SK-N-SH (cell line): ENCODE measurements at regions not wholly inside any gene's neighbourhood (a gene's known extent, or its start where the extent isn't known, plus 50 kb on each side); places are given as distances from the start of the nearest gene placed in this dataset.

Experiments
- CTCF ChIA-PET: fragments of 300-600, 350-600 bp; formaldehyde crosslinking; extraction: SDS; loops from one replicate; lab custom pipeline; 2021; lab: Yijun Ruan, JAX
- POLR2A ChIA-PET: fragments of 350-600 bp; sonication (Branson Sonifier 250); formaldehyde crosslinking; extraction: SDS; loops from one replicate; lab custom pipeline; 2020; ENCODE audit warnings: antibody characterized with exemption, inconsistent platforms; lab: Yijun Ruan, JAX
- DNase-seq: peaks from one replicate; pipeline ENCODE4 v3.0.0; 2012
- H2AFZ ChIP-seq: fragments of 200-600 bp; sonication (generic); 2 replicates; pipeline ENCODE4 v1.8.1; 2016; ENCODE audit warnings: antibody characterized with exemption, mild to moderate bottlenecking, low read depth
- H3F3A ChIP-seq: fragments of 200-600 bp; sonication (generic); replicated peaks from 2 replicates; pipeline ENCODE3; 2016; ENCODE audit warnings: antibody characterized with exemption, mild to moderate bottlenecking; ENCODE audit not compliant: insufficient read depth
- H3K27ac ChIP-seq, 2 experiments: fragments of 200-500 bp in 1 of 2; fragments of 200-600 bp in 1 of 2; sonication (Bioruptor generic) in 1 of 2; sonication (generic), shearing (Covaris generic) in 1 of 2; 2 replicates each; pipeline versions ENCODE4 v1.5.1 to v1.6.1; 2014 to 2016; ENCODE audit warnings: low read depth in 2 of 2, inconsistent platforms in 1 of 2, low read length in 1 of 2, mild to moderate bottlenecking in 1 of 2, mixed read lengths in 1 of 2
- H3K27me3 ChIP-seq: fragments of 200-600 bp; sonication (generic), shearing (Covaris generic); 2 replicates; pipeline ENCODE4 v1.6.1; 2016; ENCODE audit warnings: mixed run types; ENCODE audit not compliant: insufficient read depth
- H3K36me3 ChIP-seq, 2 experiments: fragments of 200-500 bp in 1 of 2; fragments of 200-600 bp in 1 of 2; sonication (Bioruptor generic) in 1 of 2; sonication (generic) in 1 of 2; replicated peaks in 1 of 2; 2 replicates each; pipeline versions ENCODE3 to v1.5.1; 2014 to 2016; ENCODE audit warnings: low read length in 1 of 2, mild to moderate bottlenecking in 1 of 2; ENCODE audit not compliant: insufficient read depth in 2 of 2, control insufficient read depth in 1 of 2
- H3K4me1 ChIP-seq, 2 experiments: fragments of 200-500 bp in 1 of 2; fragments of 200-600 bp in 1 of 2; sonication (Bioruptor generic) in 1 of 2; sonication (generic), shearing (Covaris generic) in 1 of 2; 2 replicates each; pipeline versions ENCODE4 v1.5.1 to v1.6.1; 2014 to 2016; ENCODE audit warnings: low read depth in 1 of 2, low read length in 1 of 2, mixed run types in 1 of 2; ENCODE audit not compliant: insufficient read depth in 2 of 2, control insufficient read depth in 1 of 2
- H3K4me2 ChIP-seq: fragments of 200-600 bp; sonication (generic), shearing (Covaris generic); 2 replicates; pipeline ENCODE4 v1.6.1; 2017; ENCODE audit warnings: mixed run types
- H3K4me3 ChIP-seq, 2 experiments: fragments of 200-500 bp in 1 of 2; fragments of 200-600 bp in 1 of 2; sonication (Bioruptor generic) in 1 of 2; sonication (generic), shearing (Covaris generic) in 1 of 2; 2 replicates each; pipeline versions ENCODE4 v1.5.1 to v1.8.1; 2014 to 2016; ENCODE audit warnings: low read depth in 2 of 2, inconsistent platforms in 1 of 2, low read length in 1 of 2, mild to moderate bottlenecking in 1 of 2, mixed read lengths in 1 of 2, moderate library complexity in 1 of 2
- H3K79me2 ChIP-seq: fragments of 200-600 bp; sonication (generic); 2 replicates; pipeline ENCODE4 v1.8.1; 2017; ENCODE audit warnings: mild to moderate bottlenecking; ENCODE audit not compliant: insufficient read depth
- H3K9ac ChIP-seq: fragments of 200-600 bp; sonication (generic); 2 replicates; pipeline ENCODE4 v1.6.1; 2017; ENCODE audit warnings: mixed run types
- H3K9me2 ChIP-seq: fragments of 200-600 bp; sonication (generic); 2 replicates; pipeline ENCODE4 v1.6.1; 2017; ENCODE audit warnings: mixed run types
- H3K9me3 ChIP-seq: fragments of 200-600 bp; sonication (generic); 2 replicates; pipeline ENCODE4 v1.6.1; 2017; ENCODE audit warnings: mixed run types, mild to moderate bottlenecking, moderate library complexity
- H4K20me1 ChIP-seq: fragments of 200-600 bp; sonication (generic); 2 replicates; pipeline ENCODE4 v1.6.1; 2017; ENCODE audit warnings: mild to moderate bottlenecking, mixed run types; ENCODE audit not compliant: insufficient read depth
- EP300 ChIP-seq, 2 experiments: IDR thresholded peaks; 2 replicates each; pipeline versions ENCODE4 v1.4.0 to v1.6.1; 2012; ENCODE audit warnings: borderline replicate concordance in 1 of 2, low read depth in 1 of 2, low read length in 1 of 2
- EZH2phosphoT487 ChIP-seq: fragments of 200-600 bp; sonication (generic); IDR thresholded peaks from 2 replicates; pipeline ENCODE4 v1.6.1; 2017; ENCODE audit warnings: low read depth, mixed run types, mild to moderate bottlenecking, antibody characterized with exemption, moderate library complexity, borderline replicate concordance
- FOSL2 ChIP-seq: IDR thresholded peaks from 2 replicates; pipeline ENCODE4 v1.4.0; 2012; ENCODE audit warnings: low read depth, mild to moderate bottlenecking, moderate library complexity, borderline replicate concordance
- FOXJ3 ChIP-seq: sonication (generic); formaldehyde crosslinking; IDR thresholded peaks from 2 replicates; pipeline ENCODE4 v1.5.1; 2020; ENCODE audit warnings: mild to moderate bottlenecking, missing genetic modification reagents
- FOXM1 ChIP-seq: IDR thresholded peaks from 2 replicates; pipeline ENCODE4 v1.4.0; 2012; ENCODE audit warnings: low read depth, mild to moderate bottlenecking
- GABPA ChIP-seq: IDR thresholded peaks from 2 replicates; pipeline ENCODE4 v1.4.0; 2012; ENCODE audit warnings: low read depth, mild to moderate bottlenecking
- MAX ChIP-seq: IDR thresholded peaks from 2 replicates; pipeline ENCODE4 v1.4.0; 2012; ENCODE audit warnings: low read depth
- MEF2A ChIP-seq: IDR thresholded peaks from 2 replicates; pipeline ENCODE4 v1.4.0; 2012; ENCODE audit warnings: low read depth, borderline replicate concordance
- MXI1 ChIP-seq: IDR thresholded peaks from 2 replicates; pipeline ENCODE4 v1.6.1; 2012; ENCODE audit warnings: mild to moderate bottlenecking, low read depth, low read length, improper control_type of control experiment
- NRF1 ChIP-seq: IDR thresholded peaks from 2 replicates; pipeline ENCODE4 v1.6.1; 2012; ENCODE audit warnings: low read depth, mild to moderate bottlenecking, low read length
- POLR2AphosphoS5 ChIP-seq: IDR thresholded peaks from 2 replicates; pipeline ENCODE4 v1.6.1; 2012; ENCODE audit warnings: low read depth, low read length
- RAD21 ChIP-seq: IDR thresholded peaks from 2 replicates; pipeline ENCODE4 v1.6.1; 2012; ENCODE audit warnings: mild to moderate bottlenecking, low read length
- RCOR1 ChIP-seq: fragments of 150-350 bp; IDR thresholded peaks from 2 replicates; pipeline ENCODE4 v1.6.1; 2017; ENCODE audit warnings: antibody characterized with exemption, low read length
- REST ChIP-seq: IDR thresholded peaks from 2 replicates; pipeline ENCODE4 v1.6.1; 2012; ENCODE audit warnings: mild to moderate bottlenecking, low read depth, low read length, moderate library complexity
- RFX5 ChIP-seq: IDR thresholded peaks from 2 replicates; pipeline ENCODE4 v1.6.1; 2012; ENCODE audit warnings: mild to moderate bottlenecking, improper control_type of control experiment, low read length
- RXRA ChIP-seq: IDR thresholded peaks from 2 replicates; pipeline ENCODE4 v1.4.0; 2012; ENCODE audit warnings: low read depth, mild to moderate bottlenecking, borderline replicate concordance
- TAF1 ChIP-seq: IDR thresholded peaks from 2 replicates; pipeline ENCODE4 v1.6.1; 2012; ENCODE audit warnings: low read depth, mild to moderate bottlenecking, low read length, moderate library complexity, borderline replicate concordance
- TCF12 ChIP-seq: IDR thresholded peaks from 2 replicates; pipeline ENCODE4 v1.4.0; 2012
- YY1 ChIP-seq: IDR thresholded peaks from 2 replicates; pipeline ENCODE4 v1.4.0; 2012; ENCODE audit warnings: low read depth, mild to moderate bottlenecking
- ZBTB33 ChIP-seq: IDR thresholded peaks from 2 replicates; pipeline ENCODE4 v1.4.0; 2012; ENCODE audit warnings: low read depth, borderline replicate concordance
- WGBS: methylation state at CpG from one replicate; pipeline ENCODE4 v1.1.6; 2017; ENCODE audit warnings: low lambda C conversion rate; 5-methylcytosine and 5-hydroxymethylcytosine counted together

GRCh38 chr6:130534627-130535026, 168.8 kb downstream of the TMEM200A start:
- no peak for DNase-seq
- 53% methylated on average over 3 of the region's 3 CpGs for WGBS
- Histone ChIP-seq H3K4me2 (no peak overlapping the region), H3K79me2 (no peaks in the 10 kb centered on the region), H3K27ac (no peak overlapping the region), H4K20me1 (no peaks in the 10 kb centered on the region), H3K4me3 (no peak overlapping the region), H2AFZ (no peak overlapping the region), H3K36me3 (no peaks in the 10 kb centered on the region), H3K9me2 (no peaks in the 10 kb centered on the region), H3K27me3 (no peaks in the 10 kb centered on the region), H3F3A (no peaks in the 10 kb centered on the region), H3K4me1 (no peaks in the 10 kb centered on the region), H3K9ac (no peak overlapping the region), H3K9me3 (peaks cover 10% of the 10 kb centered on the region; the same call in 1 of the 2 replicates)
- ChIA-PET CTCF (no interaction called here), POLR2A (no interaction called here)
- no peak for TF ChIP-seq NRF1

GRCh38 chr6:130535242-130535641, 169.4 kb downstream of the TMEM200A start:
- Histone ChIP-seq H3K9me2 (no peaks in the 10 kb centered on the region), H3K27me3 (no peaks in the 10 kb centered on the region), H4K20me1 (no peaks in the 10 kb centered on the region), H3K4me1 (no peaks in the 10 kb centered on the region), H3K4me3 (no peak overlapping the region), H3K79me2 (no peaks in the 10 kb centered on the region), H3F3A (no peaks in the 10 kb centered on the region)
- CTCF ChIA-PET, result no interaction called here
- no peak for TF ChIP-seq RFX5
- no peak for TF ChIP-seq GABPA
- no peak for TF ChIP-seq MEF2A
- no peak for TF ChIP-seq TAF1
- no peak for TF ChIP-seq ZBTB33
- TF ChIP-seq EZH2phosphoT487, result no peak
- no peak for TF ChIP-seq RXRA
- TF ChIP-seq REST, result no peak
- no peak for TF ChIP-seq MAX
- no peak for TF ChIP-seq YY1
- no peak for TF ChIP-seq TCF12
- no peak for TF ChIP-seq POLR2AphosphoS5
- no peak for TF ChIP-seq FOXJ3 (CRISPR knock-in tag)
- no peak for TF ChIP-seq FOSL2
- TF ChIP-seq EP300 (IDR thresholded peaks at IDR 0.05; ENCODE audit: borderline replicate concordance in 1 of 2, low read depth in 1 of 2, low read length in 1 of 2), result no peak
- TF ChIP-seq RCOR1, result no peak
- TF ChIP-seq FOXM1, result no peak
- no peak for TF ChIP-seq MXI1
- no peak for TF ChIP-seq RAD21
- TF ChIP-seq, all 33 proteins: peak for 0
- no peak overlapping the region for H2AFZ ChIP-seq
- H3K9me3 ChIP-seq, result peaks cover 10% of the 10 kb centered on the region; the same call in 1 of the 2 replicates
- POLR2A ChIA-PET, result no interaction called here
- WGBS, result 70% methylated on average over 2 of the region's 2 CpGs
- no peaks in the 10 kb centered on the region for H3K36me3 ChIP-seq
- no peak for DNase-seq
- no peak overlapping the region for H3K9ac ChIP-seq
- no peak overlapping the region for H3K4me2 ChIP-seq
- H3K27ac ChIP-seq, result no peak overlapping the region
